GM23248 (cell line): ENCODE measurements at regions not wholly inside any gene's neighbourhood (a gene's known extent, or its start where the extent isn't known, plus 50 kb on each side); places are given as distances from the start of the nearest gene placed in this dataset.

Source experiments
- EZH2 ChIP-seq: fragments of 200-600 bp; sonication (generic); IDR thresholded peaks from 2 replicates; pipeline ENCODE4 v1.6.1; 2018; ENCODE audit warnings: antibody characterized with exemption, mild to moderate bottlenecking; ENCODE audit not compliant: insufficient read depth, poor library complexity, severe bottlenecking
- EZH2phosphoT487 ChIP-seq: fragments of 200-600 bp; sonication (generic); IDR thresholded peaks from 2 replicates; pipeline ENCODE4 v1.6.1; 2018; ENCODE audit warnings: antibody characterized with exemption, moderate library complexity, mild to moderate bottlenecking, low read depth; ENCODE audit not compliant: insufficient read depth

DNA sequence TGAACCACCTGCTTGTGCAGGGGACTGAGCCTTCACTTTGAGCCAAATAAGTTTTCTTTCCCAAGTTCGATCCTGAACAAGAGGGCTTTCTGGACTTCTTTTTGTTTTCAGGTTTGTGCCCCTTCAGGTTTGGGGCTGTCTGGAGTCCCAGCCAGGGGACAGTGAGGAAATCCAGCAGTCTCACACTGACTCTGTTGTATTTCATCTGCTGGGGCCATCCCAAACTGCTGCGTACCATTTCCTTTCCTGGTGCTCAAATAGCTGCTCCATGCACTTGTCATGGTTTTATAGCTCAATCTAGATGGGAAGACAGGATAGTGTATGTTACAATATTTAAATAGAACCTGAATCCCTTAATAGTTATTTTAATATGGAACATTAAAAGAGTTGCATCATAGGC is 66.3 kb upstream of the IGLL5 start:
- no peak for TF ChIP-seq EZH2phosphoT487
- TF ChIP-seq EZH2: no peak
